ENCODE measurements at regions not wholly inside any gene's neighbourhood (a gene's known extent, or its start where the extent isn't known, plus 50 kb on each side); places are given as distances from the start of the nearest gene placed in this dataset.

- no peak for DNase-seq
Measured at GRCh38 chr2:58553937-58554336, 312.8 kb upstream of the FANCL start.

- DNase-seq = no peak
Measured at GRCh38 chr2:58553522-58553921, 312.4 kb upstream of the FANCL start.

GRCh38 chr2:58545300-58546280, 304.5 kb upstream of the FANCL start:
- no peak for DNase-seq

- no peak for DNase-seq
Measured at GRCh38 chr2:58543442-58543841, 302.3 kb upstream of the FANCL start.

- DNase-seq = no peak
Measured at GRCh38 chr2:58541511-58541910, 300.4 kb upstream of the FANCL start.

GRCh38 chr2:58540681-58541080, 299.6 kb upstream of the FANCL start:
- no peak for DNase-seq

- DNase-seq = peak; percentile 38
Measured at GRCh38 chr2:58539973-58540372, 298.8 kb upstream of the FANCL start.

GRCh38 chr2:58535990-58536389, 294.9 kb upstream of the FANCL start:
- no peak for DNase-seq

GRCh38 chr2:58535182-58535581, 294.1 kb upstream of the FANCL start:
- no peak for DNase-seq

- DNase-seq = no peak
Measured at GRCh38 chr2:58533376-58533775, 292.3 kb upstream of the FANCL start.

- no peak for DNase-seq
Measured at GRCh38 chr2:58532641-58533040, 291.5 kb upstream of the FANCL start.

GRCh38 chr2:58527647-58528046, 286.5 kb upstream of the FANCL start:
- DNase-seq = no peak

- DNase-seq = peak; percentile 50
Measured at GRCh38 chr2:58521803-58522554, 280.9 kb upstream of the FANCL start.

- DNase-seq = no peak
Measured at GRCh38 chr2:58520903-58521302, 279.8 kb upstream of the FANCL start.

GRCh38 chr2:58517881-58518280, 276.8 kb upstream of the FANCL start:
- no peak for DNase-seq

- no peak for DNase-seq
Measured at GRCh38 chr2:58516695-58517094, 275.6 kb upstream of the FANCL start.

GRCh38 chr2:58515827-58516573, 274.9 kb upstream of the FANCL start:
- peak; percentile 33 for DNase-seq

- DNase-seq = no peak
Measured at GRCh38 chr2:58514252-58514651, 273.1 kb upstream of the FANCL start.

- no peak for DNase-seq
Measured at GRCh38 chr2:58512878-58513277, 271.8 kb upstream of the FANCL start.

- DNase-seq = no peak
Measured at GRCh38 chr2:58508006-58508405, 266.9 kb upstream of the FANCL start.

GRCh38 chr2:58503918-58504317, 262.8 kb upstream of the FANCL start:
- no peak for DNase-seq

- no peak for DNase-seq
Measured at GRCh38 chr2:58502931-58503330, 261.8 kb upstream of the FANCL start.

Measured in fibroblast of skin of right quadriceps (primary cell).